ENCODE measurements at regions not wholly inside any gene's neighbourhood (a gene's known extent, or its start where the extent isn't known, plus 50 kb on each side); places are given as distances from the start of the nearest gene placed in this dataset.

GRCh38 chr7:47056731-47057130 is 525.2 kb downstream of the TNS3 start:
- TF ChIP-seq CTCF (IDR thresholded peaks at IDR 0.05) (no peak), POLR2A (IDR thresholded peaks at IDR 0.05) (no peak)

All from thyroid gland (tissue), 4 donors.